ENCODE measurements at regions not wholly inside any gene's neighbourhood (a gene's known extent, or its start where the extent isn't known, plus 50 kb on each side); places are given as distances from the start of the nearest gene placed in this dataset.

DNA sequence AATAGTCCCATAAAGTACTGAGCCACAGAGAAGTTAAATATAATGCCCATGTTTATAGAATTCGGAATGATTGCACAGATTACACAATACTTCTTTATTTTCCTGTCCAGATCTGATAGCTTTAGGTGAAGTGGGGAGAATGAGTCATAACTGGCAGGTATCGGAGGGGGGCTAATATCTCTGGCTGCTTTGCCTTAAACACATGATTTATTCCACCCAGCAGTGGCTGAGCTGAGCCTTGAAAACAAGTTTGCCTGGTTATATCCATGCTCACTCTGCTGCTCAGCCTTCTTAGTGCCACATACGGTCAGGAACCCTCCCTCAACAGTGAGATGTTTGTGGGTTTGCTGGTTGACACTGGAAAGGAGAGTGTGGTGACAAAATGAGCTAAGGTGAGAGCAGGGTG is 119.7 kb upstream of the ZNF648 start:
- no peak for TF ChIP-seq CTCF (IDR thresholded peaks at IDR 0.05)
- no peak for TF ChIP-seq ZFX (IDR thresholded peaks at IDR 0.05; ENCODE audit: borderline replicate concordance)
